HG02852 (cell line): ENCODE measurements at regions not wholly inside any gene's neighbourhood (a gene's known extent, or its start where the extent isn't known, plus 50 kb on each side); places are given as distances from the start of the nearest gene placed in this dataset.

Experiments used
- ATAC-seq: cut with Tn5 transposase; IDR thresholded peaks from one replicate; pipeline ENCODE4 v1.9.1; 2021; ENCODE audit warnings: mild to moderate bottlenecking, moderate library complexity; ENCODE audit not compliant: unreplicated experiment

DNA sequence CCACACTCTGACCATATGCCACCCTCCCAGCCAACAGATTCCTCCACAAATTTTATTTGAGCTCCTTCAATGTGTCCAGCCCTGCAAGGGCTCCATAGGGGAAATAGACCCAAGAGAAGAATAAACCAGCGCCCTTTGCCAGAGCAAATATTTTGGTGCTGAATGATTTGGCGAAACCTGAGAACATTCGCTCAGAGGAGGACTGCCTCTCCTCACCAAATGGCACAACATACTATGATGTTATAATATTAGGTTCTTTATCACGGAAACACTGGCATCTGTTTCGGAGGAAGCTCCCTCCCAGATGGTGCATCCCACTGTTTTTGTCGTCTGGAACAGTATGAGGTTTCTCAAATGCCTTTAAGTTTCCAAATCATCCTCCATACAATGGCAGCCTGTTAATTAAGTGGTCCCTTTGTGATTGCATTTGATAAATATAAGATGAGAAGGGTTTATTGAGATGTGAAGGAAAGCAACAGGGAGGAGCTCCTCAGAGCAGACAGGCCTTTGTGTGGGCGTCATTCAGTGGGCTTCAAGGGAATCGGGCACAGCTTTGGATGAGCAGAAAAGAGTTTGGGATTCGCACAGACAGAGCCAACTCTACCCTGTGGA lies 139.1 kb upstream of the ADRA1B start:
- ATAC-seq = no peak

DNA sequence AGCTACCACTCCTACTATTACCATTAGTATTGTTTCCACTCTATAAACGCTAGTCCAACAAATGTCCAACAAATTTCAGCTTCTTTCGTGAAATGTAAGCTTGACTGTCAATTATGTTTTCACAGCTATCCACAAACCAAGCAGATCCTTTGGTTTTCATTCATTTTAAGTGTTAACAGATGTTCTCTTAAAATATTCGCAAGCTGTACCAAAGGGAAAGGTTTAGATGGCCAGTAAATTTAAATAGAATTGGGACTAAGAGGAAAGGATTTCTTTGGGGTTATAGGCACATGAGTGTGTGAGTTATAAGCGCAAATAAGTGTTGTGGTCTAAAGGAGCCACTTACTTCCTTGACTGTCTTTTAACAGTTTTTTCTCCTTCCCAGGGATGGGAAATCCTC lies 136.8 kb upstream of the ADRA1B start:
- ATAC-seq = no peak

DNA sequence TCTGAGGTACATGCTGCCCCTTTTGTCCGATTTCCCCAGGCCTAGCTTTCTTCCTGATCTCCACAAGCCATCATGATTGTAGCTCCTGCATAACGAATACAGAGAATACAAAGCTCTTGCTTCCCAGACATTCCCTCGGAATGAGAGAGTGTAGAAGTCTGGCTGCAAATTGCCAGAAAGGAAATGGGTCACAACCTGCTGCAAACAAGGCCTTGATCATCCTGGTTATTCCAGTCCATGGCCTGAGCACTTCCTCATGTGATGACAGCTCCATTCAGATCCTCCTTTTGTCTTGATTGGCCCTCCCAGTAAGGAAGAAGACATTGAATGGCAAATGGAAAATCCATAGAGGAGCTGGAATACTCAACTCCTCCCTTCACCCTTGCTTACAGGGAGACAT lies 136.0 kb upstream of the ADRA1B start:
- no peak for ATAC-seq

DNA sequence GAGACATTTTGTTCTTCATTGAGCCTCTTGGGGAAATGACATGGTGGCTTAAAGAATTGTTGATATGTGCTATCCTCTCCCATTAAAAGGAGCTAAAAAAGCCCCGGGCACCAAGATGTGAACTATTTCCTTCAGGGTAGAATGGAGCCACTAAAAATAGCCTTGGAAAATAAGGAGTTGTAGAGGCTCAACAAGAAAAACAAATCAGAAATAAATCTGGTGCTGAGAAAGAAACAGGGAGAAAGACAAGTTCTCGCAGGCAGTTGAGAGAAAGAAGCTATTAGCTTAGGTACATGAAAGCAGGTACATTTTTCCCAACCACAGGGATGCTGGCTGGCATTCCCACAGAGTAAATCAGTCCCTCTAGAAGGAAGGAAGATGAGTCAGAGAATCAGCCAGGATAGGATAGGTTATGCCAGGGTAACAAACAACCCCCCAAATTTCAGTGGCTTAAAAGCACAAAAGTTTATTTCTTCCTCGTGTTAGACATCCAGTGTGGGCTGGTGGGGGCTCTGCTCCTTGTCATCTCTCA lies 134.6 kb upstream of the ADRA1B start:
- no peak for ATAC-seq

DNA sequence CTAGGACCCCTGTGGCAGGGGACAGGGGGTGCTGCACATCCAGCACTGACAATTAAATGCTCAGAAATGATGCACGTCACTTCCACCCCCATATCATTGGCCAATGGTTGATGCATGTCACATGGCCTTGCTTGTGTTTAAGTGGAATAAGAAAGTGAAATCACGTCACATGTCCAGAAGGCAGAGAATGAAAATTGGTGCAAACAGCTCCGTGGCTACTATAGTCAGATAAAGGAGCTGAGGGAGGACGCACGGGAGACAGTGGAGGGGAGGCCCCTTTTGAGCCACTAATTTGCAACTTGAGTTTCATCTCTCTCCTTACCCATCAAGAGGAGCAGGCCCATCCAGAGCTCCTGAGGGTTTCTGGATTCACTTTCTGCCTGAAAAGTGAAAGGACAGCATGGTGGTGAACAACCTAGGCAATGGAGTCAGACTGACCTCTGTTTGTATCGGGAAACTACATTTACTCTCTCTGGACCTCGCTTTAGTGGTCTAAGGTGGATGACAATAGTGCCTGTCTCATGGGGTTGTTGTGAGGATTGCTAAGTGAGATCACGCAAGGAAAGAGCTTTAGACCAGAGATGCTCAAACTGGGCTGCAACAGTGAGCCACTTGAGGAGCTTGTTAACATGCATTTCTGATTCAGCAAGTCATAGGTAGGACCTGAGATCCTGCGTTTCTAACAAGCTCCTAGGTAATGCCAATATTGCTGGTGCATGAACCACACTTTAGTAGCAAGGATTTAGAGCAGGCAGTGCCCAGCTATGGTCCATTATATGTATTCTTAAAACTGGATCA lies 133.9 kb upstream of the ADRA1B start:
- ATAC-seq = peak; percentile 65

DNA sequence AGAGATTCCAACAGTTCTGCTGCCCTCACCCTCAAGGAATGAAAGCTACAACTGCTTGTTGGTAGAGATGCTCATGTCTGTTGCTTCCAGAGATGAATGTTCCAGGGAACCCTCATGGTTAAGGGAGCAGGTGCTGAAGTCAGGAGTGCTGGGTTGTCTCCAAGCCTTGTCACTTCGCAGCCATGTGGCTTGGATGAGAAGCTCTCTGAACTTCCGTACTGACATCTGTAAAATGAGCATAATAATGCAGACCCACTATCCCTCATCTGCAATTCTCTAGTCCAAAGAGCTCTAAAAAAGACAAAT lies 133.3 kb upstream of the ADRA1B start:
- no peak for ATAC-seq

DNA sequence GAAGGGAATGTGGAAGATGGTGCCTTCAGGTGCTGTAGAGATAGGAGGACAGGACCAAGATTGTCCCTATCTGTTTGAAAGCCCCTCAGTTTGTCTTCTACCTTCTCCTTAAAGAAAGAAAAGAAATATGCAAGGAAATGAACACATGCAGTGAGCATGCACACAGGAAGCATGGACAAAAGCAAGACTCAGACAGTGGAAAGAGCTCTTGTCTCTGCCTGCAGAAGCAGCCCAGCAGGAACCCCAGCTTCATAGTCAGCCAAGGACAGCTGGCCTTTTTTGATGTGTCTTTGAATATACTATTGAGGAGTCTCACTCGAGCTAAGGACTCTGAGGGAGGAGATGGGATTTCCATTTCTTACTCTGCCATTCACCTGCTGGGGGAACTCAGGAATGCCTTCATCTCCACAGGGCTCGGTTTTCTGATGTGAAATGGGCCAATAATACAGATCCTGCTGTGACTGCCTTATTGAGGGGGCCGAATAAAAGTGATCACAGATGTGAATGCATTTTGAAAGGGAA lies 132.5 kb upstream of the ADRA1B start:
- no peak for ATAC-seq

DNA sequence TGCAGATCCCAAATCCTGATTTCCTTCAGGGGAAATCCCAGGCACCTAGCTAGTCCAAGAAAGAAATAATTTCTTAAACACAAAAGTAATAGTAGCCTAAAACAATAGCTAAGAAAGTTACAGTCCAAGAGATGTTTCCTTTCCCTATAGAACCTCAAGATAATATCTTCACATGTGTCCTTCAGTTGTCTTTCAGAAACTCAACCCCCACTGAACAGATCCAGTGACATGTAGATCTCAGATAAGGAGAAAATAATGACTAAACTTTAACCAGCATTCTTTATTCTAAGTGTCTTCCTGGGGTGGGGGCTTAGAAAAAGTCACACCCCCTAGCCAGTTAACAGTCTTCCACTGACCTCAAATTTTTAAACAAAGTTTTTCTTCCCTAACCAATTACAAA lies 131.3 kb upstream of the ADRA1B start:
- no peak for ATAC-seq

DNA sequence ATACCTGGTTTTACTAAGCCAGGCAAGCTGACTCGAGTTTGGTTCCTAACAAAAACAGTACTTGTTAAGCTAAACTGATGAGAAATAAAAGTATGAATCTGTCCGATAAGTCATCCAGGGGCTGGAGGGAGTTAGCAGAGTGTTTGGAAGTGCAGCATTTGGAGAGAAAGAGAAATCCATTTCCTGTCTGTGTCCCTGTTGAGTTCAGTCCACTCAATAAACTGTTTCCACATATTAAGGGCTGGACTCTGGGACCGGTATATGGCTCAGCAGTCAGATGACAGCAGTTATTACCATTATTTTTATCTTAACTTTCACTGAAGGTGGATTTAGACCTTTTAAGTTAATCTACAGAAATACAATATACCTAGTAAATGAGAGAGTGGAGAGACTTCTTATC lies 130.6 kb upstream of the ADRA1B start:
- no peak for ATAC-seq

DNA sequence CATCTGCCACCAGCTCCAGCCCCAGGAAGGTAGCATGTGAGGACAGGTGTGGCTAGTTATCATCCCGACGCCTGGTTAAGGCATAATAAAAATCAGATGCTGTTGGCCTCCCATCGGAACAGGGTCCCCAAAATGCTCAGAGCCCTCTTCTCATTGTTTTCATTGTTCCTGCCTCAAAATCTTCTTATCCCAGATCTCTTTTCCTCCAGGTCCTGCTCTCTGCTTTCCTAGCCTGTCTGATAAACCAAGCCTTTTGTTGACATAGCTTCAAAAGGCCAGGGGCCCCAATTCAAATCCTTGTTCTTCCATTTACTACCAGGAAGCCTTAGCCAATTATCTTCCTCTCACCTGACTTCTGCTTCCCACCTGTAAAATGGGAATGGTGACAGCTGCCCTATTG lies 130.1 kb upstream of the ADRA1B start:
- no peak for ATAC-seq

DNA sequence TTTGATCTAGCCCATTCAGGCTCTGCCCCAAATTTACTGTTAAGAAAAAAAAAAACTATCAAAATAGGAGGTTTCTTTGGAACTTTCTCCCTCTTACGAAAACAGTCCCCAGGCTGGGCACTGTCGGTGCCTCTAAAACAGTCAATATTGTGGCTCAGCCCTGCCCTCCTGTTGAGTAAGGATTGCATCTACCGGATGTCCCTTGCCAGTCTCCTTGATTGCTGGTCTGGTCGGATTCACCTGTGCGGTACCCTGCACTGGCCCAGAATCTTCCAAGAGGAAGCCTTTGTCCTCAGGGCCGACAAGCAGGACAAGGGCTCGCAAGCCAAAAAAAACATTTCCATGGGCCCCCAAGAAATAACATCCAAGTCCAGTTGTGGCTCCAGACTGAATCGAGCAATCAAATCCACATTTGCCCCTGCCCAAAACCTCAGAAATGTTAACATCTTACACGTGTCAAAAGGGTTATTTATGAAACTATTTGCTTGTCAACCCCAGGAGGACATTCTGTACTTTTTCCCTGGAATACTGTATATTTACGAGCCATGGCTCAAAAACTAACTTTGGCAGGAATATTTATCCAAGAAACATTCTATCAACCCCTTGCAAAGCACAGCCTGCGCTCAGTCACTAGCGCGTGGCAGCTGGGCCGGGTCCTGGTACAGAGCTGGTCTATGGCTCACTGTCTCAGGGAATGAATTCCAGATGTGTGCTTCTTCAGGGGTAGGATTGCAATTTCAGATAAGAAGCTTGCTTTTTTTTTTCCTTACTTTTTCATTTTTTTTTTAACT lies 129.2 kb upstream of the ADRA1B start:
- no peak for ATAC-seq

DNA sequence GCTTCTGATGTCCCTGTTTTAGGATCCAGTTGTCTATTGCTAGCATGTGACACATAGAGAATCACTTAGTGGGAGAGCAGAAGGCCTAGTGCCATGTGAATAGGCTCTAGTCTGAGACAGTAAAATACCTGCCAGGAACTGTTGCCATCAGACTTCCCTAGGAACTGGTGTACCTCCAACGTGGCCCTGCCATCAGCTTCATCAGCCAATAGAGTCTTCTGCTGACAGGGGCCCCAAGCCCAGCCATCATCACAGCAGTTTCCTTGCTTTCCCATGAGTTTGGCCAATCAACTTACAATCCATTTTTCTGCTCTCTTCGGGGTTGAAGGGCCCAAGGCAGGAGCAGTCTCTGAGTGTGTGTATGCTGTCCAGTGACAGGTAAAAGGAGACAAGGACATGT lies 128.4 kb upstream of the ADRA1B start:
- no peak for ATAC-seq

DNA sequence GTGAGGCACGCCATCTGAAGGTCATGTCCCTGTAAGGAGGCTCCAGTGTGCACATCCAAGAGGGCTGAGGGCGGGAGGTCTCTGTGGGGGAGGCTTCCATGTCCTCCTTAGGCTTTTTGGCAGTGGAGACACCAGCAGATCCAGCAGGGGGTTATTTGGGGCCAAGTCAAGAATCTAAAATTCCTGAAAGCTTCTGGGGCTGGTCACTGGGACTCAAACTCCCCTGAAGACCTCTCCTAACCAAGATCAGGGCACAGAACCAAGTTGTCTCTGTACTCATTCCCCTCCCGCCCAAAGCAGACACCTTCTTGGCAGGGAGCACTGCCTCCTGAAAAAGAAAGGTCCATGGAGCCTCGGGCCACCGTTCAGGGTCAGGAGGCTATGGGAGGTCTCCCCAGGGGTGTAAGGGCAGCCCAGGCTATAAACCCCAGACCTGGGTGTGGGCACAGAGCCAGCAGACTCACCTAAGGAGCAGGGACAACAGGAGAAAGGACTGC lies 127.4 kb upstream of the ADRA1B start:
- ATAC-seq = no peak

DNA sequence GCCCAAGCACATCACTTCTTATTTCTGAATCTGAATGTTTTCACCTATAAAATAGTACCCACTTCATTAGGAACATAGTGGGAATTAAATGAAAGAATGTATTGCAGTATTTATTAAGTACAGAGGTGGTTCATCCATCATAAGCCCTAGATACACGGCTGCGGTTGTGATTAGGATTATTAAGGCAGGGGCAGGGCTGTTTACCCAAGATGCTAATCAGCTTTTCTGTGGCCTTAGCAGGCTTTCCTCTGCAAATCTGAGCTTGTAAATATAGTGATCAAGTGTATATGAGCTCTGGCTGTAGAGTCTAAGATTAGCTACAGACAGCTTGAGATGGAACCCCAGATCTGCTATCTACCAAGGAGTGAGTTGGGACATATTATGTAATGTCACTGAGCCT lies 124.1 kb upstream of the ADRA1B start:
- no peak for ATAC-seq

DNA sequence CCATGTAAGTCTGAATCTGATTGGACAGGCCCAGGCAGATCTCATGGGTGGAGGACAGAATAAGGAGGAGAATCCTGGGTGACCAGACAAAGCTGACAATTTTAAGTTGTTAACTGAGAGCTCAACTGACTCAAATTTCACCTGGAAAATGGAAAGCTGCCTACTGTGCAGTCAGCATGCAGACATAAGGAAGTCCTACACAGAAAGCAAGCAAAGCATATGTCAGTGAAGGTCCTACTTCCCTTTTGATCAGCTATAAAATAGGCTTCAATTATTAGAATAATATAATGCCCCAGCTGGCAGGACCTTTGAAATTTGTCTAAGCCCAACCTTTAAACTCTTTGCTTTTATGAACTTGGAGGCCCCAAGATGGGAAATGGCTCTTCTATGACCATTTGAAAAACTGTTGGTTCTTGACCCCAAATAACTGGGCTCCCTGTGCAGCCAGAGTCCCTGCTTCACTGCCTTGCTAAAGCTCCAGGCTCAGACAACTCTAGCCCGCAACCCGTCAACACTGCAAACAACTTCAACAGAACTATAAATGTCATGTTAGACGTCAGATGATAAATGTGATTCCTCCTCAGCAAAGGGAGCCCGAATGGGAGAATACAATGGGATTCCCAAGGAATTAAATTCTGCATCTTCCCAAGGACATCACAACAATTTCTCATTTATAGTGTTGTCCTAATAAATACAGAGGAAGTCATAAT lies 118.9 kb upstream of the ADRA1B start:
- no peak for ATAC-seq

DNA sequence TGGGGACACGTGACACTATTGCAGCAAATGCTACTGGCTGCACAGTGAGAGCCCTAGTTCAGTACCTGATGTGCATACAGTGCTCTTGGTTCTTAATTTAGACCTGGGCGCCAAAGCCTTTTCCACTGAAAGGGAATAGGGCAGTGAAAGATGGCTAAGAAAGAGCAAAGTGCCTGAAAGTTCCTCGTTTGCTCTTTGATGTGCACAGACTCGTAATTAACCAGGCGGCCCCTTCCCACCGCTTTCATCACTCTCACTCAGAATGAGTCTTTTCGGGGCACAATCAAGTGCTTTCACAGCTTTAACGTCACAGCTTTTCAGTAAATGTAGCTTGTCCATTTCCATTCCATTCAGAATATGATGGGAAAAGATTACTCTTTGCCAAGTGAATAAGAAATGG lies 116.6 kb upstream of the ADRA1B start:
- ATAC-seq = no peak

DNA sequence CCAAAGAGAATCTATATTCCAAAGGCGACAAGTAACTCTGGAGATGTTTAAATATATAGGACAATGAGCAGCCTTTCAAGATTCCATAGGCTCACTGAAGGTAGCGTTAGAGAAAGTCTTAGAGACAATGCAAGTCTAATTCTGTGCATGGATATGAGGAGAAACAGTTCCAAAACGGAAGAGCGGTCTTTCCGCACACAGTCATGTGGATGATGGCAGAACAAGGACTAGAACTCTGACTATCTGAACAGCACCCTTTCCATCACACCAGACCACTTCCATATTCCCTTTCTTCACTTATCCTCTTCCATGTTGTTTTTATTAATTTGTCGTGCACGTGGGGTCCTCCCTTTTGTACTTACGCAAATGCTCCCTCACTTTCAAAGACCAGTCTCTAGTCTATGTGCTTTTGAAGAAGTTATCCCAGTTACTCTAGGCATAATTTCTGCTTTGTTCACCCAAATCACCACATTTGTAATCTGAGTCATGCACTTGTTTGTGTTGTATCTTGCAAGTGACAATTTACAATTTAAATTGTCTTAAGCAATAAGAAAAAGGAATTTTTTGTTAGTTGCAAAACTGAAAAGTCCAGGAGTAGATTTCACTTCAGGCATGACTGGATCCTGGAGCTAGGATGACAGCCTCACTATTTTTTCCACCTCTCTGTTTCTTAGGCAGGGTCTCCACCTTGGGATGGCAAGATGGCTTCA lies 116.0 kb upstream of the ADRA1B start:
- ATAC-seq = no peak

DNA sequence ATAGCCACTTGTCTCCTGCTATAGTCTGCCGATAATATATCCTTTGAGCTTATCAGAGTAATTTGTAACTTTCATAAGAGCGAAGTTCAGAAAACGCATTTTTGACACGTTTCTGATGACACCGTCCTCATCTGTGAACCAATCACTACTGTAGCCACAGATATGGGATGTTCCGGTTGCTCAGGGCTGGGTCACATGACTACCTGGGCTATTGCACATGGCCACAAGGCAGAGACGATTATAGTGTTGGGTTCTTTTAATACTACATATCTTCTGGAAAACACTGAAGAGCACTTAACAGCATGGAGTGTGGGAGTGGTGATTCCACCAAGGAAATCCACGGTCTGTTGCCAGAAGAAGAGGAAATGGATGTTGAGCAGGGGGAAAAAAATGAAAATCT lies 115.0 kb upstream of the ADRA1B start:
- no peak for ATAC-seq

DNA sequence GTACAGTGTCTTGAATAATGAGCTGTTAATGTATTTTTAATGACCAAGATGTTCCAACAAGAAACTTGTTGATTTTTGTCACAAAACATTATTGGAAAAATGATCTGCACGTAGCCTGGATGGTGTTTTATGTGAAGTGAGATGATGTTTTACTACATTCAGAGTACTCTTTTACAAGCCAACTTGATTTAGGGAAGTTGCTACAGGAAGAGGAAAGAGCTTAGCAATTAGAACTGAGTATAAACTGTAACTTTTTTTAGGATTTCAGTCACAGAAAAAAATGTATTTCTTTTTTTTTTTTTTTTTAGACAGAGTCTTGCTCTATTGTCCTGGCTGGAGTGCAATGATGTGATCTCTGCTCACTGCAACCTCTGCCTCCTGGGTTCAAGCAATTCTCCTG lies 113.6 kb upstream of the ADRA1B start:
- ATAC-seq = no peak

DNA sequence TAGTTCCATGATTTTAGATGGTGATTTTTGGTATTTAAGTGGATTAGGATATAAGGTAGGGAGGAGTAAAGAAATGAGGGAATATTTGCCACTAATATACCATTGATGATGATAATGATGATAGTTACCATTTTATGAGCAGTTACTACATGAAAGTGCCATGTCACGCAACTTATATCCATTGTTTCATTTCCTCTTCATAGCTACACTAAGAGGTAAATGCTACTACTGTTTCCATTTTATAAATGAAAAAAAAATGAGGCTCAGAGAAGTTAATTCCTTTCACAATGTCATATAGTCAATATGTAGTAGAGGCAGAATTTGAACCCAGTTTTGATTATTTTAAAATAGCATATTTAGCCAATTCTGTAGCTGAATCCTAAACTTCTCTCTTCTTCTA lies 112.2 kb upstream of the ADRA1B start:
- ATAC-seq = no peak
